K562 (cell line): ENCODE measurements at regions not wholly inside any gene's neighbourhood (a gene's known extent, or its start where the extent isn't known, plus 50 kb on each side); places are given as distances from the start of the nearest gene placed in this dataset.
A peak's percentile ranks its signal among the peaks of the same experiment; 100 is the strongest.

ENCODE experiments used
- BDP1 ChIP-seq: IDR thresholded peaks from 3 replicates; pipeline ENCODE4 v1.6.1; 2011; ENCODE audit not compliant: insufficient read length, insufficient read depth
- BRF1 ChIP-seq: IDR thresholded peaks from 3 replicates; pipeline ENCODE4 v1.6.1; 2011; ENCODE audit warnings: borderline replicate concordance, mild to moderate bottlenecking; ENCODE audit not compliant: insufficient read length; ENCODE audit errors: extremely low read depth
- CBX8 ChIP-seq: fragments of 200-600 bp; sonication (generic); IDR thresholded peaks from 2 replicates; pipeline ENCODE4 v1.6.1; 2012; ENCODE audit warnings: borderline replicate concordance, mixed run types, low read depth, mild to moderate bottlenecking, moderate library complexity, mixed read lengths, low read length, control low read depth, inconsistent platforms; ENCODE audit not compliant: poor library complexity, severe bottlenecking; ENCODE audit errors: extremely low read depth
- E2F3 ChIP-seq: fragments of 250-450 bp; sonication (Bioruptor Pico); IDR thresholded peaks from 2 replicates; pipeline ENCODE4 v1.4.0; 2020; ENCODE audit warnings: mild to moderate bottlenecking
- ESRRB ChIP-seq: fragments of 250-450 bp; sonication (Bioruptor Pico); IDR thresholded peaks from 2 replicates; pipeline ENCODE4 v1.5.0; 2020; ENCODE audit warnings: mild to moderate bottlenecking, moderate library complexity, borderline replicate concordance
- FOSL1 ChIP-seq: fragments of 200-800 bp; sonication (Bioruptor generic); conservative IDR thresholded peaks from 2 replicates; pipeline ENCODE4 v1.6.1; 2016; ENCODE audit warnings: missing genetic modification characterization, missing compliant biosample characterization
- FOXA3 ChIP-seq, 2 experiments: fragments of 450-650 bp in 1 of 2; sonication (generic) in 1 of 2; formaldehyde crosslinking; IDR thresholded peaks in 1 of 2; conservative IDR thresholded peaks in 1 of 2; 2 replicates each; pipeline versions ENCODE4 v1.4.0 to v1.8.0; 2020 to 2022; ENCODE audit warnings: mild to moderate bottlenecking in 2 of 2, missing genetic modification reagents in 1 of 2
- MED1 ChIP-seq: sonication (generic); formaldehyde crosslinking; IDR thresholded peaks from 2 replicates; pipeline ENCODE4 v1.8.1; 2023; ENCODE audit warnings: missing genetic modification reagents, borderline replicate concordance
- MYC ChIP-seq, 2 experiments: fragments of 250-450 bp in 1 of 2; sonication (Bioruptor Pico) in 1 of 2; IDR thresholded peaks; 2 replicates each; pipeline versions ENCODE4 v1.5.1 to v1.6.1; 2012 to 2021; ENCODE audit warnings: low read depth in 2 of 2, borderline replicate concordance in 1 of 2, improper control_type of control experiment in 1 of 2, low read length in 1 of 2, mild to moderate bottlenecking in 1 of 2, moderate library complexity in 1 of 2
- NFRKB ChIP-seq: fragments of 450-650 bp; IDR thresholded peaks from 2 replicates; pipeline ENCODE4 v1.6.1; 2016; ENCODE audit warnings: low read depth
- PHB2 ChIP-seq: fragments of 450-650 bp; IDR thresholded peaks from 2 replicates; pipeline ENCODE4 v1.6.1; 2017; ENCODE audit warnings: low read depth
- PURB ChIP-seq: sonication (generic); formaldehyde crosslinking; IDR thresholded peaks from 2 replicates; pipeline ENCODE4 v1.9.0; 2021; ENCODE audit warnings: low read depth, mild to moderate bottlenecking, missing genetic modification reagents
- RFX1 ChIP-seq: fragments of 450-650 bp; IDR thresholded peaks from 2 replicates; pipeline ENCODE4 v1.6.1; 2016; ENCODE audit warnings: mild to moderate bottlenecking, moderate library complexity
- SP1 ChIP-seq: sonication (generic); formaldehyde crosslinking; IDR thresholded peaks from 2 replicates; pipeline ENCODE4 v1.8.1; 2022; ENCODE audit warnings: mild to moderate bottlenecking, missing genetic modification reagents
- STAT5B ChIP-seq: fragments of 250-450 bp; sonication (Bioruptor Pico); IDR thresholded peaks from 2 replicates; pipeline ENCODE4 v1.8.0; 2021; ENCODE audit warnings: mild to moderate bottlenecking, inconsistent platforms
- ZFP1 ChIP-seq: fragments of 450-650 bp; formaldehyde crosslinking; IDR thresholded peaks from 2 replicates; pipeline ENCODE4 v1.4.0; 2020; ENCODE audit warnings: mild to moderate bottlenecking, mixed read lengths
- ZNF316 ChIP-seq: fragments of 450-650 bp; IDR thresholded peaks from 2 replicates; pipeline ENCODE4 v1.6.1; 2016
- ZNF41 ChIP-seq: fragments of 250-450 bp; sonication (Bioruptor Pico); conservative IDR thresholded peaks from 2 replicates; pipeline ENCODE4 v1.4.0; 2020; ENCODE audit warnings: mild to moderate bottlenecking
- ZNF589 ChIP-seq: fragments of 200-800 bp; sonication (Bioruptor generic); IDR thresholded peaks from 2 replicates; pipeline ENCODE4 v1.6.1; 2016; ENCODE audit warnings: low read depth, missing genetic modification characterization, missing compliant biosample characterization
- ZNF79 ChIP-seq: fragments of 250-450 bp; sonication (Bioruptor Pico); IDR thresholded peaks from 2 replicates; pipeline ENCODE4 v1.4.0; 2020; ENCODE audit warnings: low read depth, mild to moderate bottlenecking, moderate library complexity
- TF ChIP-seq, protein P1 (sequence below): fragments of 450-650 bp; IDR thresholded peaks from 2 replicates; pipeline ENCODE4 v1.7.0; 2016; ENCODE audit warnings: borderline replicate concordance
- TF ChIP-seq, protein P2 (sequence below): fragments of 450-650 bp; IDR thresholded peaks from 2 replicates; pipeline ENCODE4 v1.6.1; 2016; ENCODE audit warnings: borderline replicate concordance
- TF ChIP-seq, protein P3 (sequence below): fragments of 450-650 bp; formaldehyde crosslinking; IDR thresholded peaks from 2 replicates; pipeline ENCODE4 v1.4.0; 2022; ENCODE audit warnings: mild to moderate bottlenecking, moderate library complexity
- TF ChIP-seq, protein P4 (sequence below): fragments of 450-650 bp; IDR thresholded peaks from 2 replicates; pipeline ENCODE4 v1.6.1; 2016

DNA sequence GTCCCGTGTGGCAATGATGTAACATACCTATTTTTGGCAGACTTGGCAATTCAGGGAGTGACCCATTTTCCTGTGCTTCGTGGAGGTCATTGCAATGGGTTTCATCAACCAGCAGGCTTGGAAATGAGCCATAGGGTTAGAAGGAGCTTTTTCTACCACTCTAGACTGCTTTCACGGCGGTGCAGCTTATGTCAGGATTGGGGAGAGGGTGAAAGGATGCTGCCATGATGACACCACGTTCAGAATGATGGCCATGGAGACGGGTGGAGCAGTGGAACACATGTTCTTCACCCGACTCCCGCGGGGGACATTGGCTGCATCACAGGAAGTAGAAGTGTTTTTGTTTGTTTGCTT, 220.2 kb downstream of the EMX2 start (continued):
- TF ChIP-seq BDP1 (no peak), MED1 (no peak), ESRRB (CRISPR knock-in tag) (no peak), PHB2 (no peak), STAT5B (no peak), FOSL1 (tag) (no peak), CBX8 (no peak), ZNF589 (CRISPR knock-in tag) (0 out of 2 replicates have a peak, but pooled peaks have one; percentile 76), SP1 (no peak), ZNF79 (CRISPR knock-in tag) (no peak), NFRKB (no peak), MYC (IDR thresholded peaks at IDR 0.05; ENCODE audit: low read depth, low read length) (peak; percentile 53; the same call in 1 of the 2 replicates), MYC (CRISPR knock-in tag; IDR thresholded peaks at IDR 0.05; ENCODE audit: borderline replicate concordance, low read depth) (no peak), BRF1 (no peak), PURB (no peak), ZNF316 (no peak), FOXA3 (CRISPR knock-in tag; conservative IDR thresholded peaks at IDR 0.05 in 1 of 2, IDR thresholded peaks at IDR 0.05 in 1 of 2) (0 out of 4 replicates have a peak, but pooled peaks of 1 of the 2 experiments have one; percentile 7), RFX1 (no peak), ZFP1 (CRISPR knock-in tag) (no peak), E2F3 (CRISPR knock-in tag) (no peak), ZNF41 (no peak)
- TF ChIP-seq, protein P1, sequence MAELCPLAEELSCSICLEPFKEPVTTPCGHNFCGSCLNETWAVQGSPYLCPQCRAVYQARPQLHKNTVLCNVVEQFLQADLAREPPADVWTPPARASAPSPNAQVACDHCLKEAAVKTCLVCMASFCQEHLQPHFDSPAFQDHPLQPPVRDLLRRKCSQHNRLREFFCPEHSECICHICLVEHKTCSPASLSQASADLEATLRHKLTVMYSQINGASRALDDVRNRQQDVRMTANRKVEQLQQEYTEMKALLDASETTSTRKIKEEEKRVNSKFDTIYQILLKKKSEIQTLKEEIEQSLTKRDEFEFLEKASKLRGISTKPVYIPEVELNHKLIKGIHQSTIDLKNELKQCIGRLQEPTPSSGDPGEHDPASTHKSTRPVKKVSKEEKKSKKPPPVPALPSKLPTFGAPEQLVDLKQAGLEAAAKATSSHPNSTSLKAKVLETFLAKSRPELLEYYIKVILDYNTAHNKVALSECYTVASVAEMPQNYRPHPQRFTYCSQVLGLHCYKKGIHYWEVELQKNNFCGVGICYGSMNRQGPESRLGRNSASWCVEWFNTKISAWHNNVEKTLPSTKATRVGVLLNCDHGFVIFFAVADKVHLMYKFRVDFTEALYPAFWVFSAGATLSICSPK, result no peak
- TF ChIP-seq, protein P2, sequence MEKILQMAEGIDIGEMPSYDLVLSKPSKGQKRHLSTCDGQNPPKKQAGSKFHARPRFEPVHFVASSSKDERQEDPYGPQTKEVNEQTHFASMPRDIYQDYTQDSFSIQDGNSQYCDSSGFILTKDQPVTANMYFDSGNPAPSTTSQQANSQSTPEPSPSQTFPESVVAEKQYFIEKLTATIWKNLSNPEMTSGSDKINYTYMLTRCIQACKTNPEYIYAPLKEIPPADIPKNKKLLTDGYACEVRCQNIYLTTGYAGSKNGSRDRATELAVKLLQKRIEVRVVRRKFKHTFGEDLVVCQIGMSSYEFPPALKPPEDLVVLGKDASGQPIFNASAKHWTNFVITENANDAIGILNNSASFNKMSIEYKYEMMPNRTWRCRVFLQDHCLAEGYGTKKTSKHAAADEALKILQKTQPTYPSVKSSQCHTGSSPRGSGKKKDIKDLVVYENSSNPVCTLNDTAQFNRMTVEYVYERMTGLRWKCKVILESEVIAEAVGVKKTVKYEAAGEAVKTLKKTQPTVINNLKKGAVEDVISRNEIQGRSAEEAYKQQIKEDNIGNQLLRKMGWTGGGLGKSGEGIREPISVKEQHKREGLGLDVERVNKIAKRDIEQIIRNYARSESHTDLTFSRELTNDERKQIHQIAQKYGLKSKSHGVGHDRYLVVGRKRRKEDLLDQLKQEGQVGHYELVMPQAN, result no peak
- TF ChIP-seq, protein P3, sequence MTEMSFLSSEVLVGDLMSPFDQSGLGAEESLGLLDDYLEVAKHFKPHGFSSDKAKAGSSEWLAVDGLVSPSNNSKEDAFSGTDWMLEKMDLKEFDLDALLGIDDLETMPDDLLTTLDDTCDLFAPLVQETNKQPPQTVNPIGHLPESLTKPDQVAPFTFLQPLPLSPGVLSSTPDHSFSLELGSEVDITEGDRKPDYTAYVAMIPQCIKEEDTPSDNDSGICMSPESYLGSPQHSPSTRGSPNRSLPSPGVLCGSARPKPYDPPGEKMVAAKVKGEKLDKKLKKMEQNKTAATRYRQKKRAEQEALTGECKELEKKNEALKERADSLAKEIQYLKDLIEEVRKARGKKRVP (CRISPR knock-in tag), result peak; percentile 96
- TF ChIP-seq, protein P4, sequence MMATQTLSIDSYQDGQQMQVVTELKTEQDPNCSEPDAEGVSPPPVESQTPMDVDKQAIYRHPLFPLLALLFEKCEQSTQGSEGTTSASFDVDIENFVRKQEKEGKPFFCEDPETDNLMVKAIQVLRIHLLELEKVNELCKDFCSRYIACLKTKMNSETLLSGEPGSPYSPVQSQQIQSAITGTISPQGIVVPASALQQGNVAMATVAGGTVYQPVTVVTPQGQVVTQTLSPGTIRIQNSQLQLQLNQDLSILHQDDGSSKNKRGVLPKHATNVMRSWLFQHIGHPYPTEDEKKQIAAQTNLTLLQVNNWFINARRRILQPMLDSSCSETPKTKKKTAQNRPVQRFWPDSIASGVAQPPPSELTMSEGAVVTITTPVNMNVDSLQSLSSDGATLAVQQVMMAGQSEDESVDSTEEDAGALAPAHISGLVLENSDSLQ, result no peak
